ENCODE measurements at regions not wholly inside any gene's neighbourhood (a gene's known extent, or its start where the extent isn't known, plus 50 kb on each side); places are given as distances from the start of the nearest gene placed in this dataset.

GRCh38 chr3:152717252-152717651 lies 117.7 kb upstream of the P2RY1 start:
- no peak for TF ChIP-seq EZH2phosphoT487 (IDR thresholded peaks at IDR 0.05; ENCODE audit: unreplicated experiment)
- no peak for TF ChIP-seq CTCF (conservative IDR thresholded peaks at IDR 0.05; ENCODE audit: low read depth in 2 of 2)
- no peak for TF ChIP-seq REST (IDR thresholded peaks at IDR 0.05; ENCODE audit: unreplicated experiment)
- no peak for TF ChIP-seq CREB1 (CRISPR knock-in tag; IDR thresholded peaks at IDR 0.05; ENCODE audit: low read depth)
- no peak for TF ChIP-seq ZNF114 (CRISPR knock-in tag; IDR thresholded peaks at IDR 0.05)
- no peak for TF ChIP-seq POLR2AphosphoS5 (IDR thresholded peaks at IDR 0.05; ENCODE audit: low read depth)
